ENCODE measurements at regions not wholly inside any gene's neighbourhood (a gene's known extent, or its start where the extent isn't known, plus 50 kb on each side); places are given as distances from the start of the nearest gene placed in this dataset.
"Not testable (repeated sequence)": the region's sequence is repeated elsewhere in the genome, so short reads cannot be mapped to it uniquely, and the experiment has no call there.

- not testable (repeated sequence) for H3K4me2 ChIP-seq (ENCODE audit: low read depth, low read length, poor library complexity, severe bottlenecking); H3K9ac ChIP-seq (ENCODE audit: low read length); H3K27ac ChIP-seq (ENCODE audit: low read length); H2AFZ ChIP-seq (ENCODE audit: low read length); H3K9me3 ChIP-seq (ENCODE audit: low read length); DNase-seq; H3K36me3 ChIP-seq (ENCODE audit: insufficient read depth, low read length); H3K4me1 ChIP-seq (ENCODE audit: low read length); H3K79me2 ChIP-seq (ENCODE audit: low read length); H3K27me3 ChIP-seq (ENCODE audit: low read length); H4K20me1 ChIP-seq (ENCODE audit: insufficient read depth, low read depth, low read length); H3K4me3 ChIP-seq (ENCODE audit: low read length); H3K9me2 ChIP-seq (replicated peaks; ENCODE audit: insufficient read depth, low read length)
Observed at GRCh38 chr1:83406693-83407371, 592.1 kb downstream of the TTLL7 start.

DNA sequence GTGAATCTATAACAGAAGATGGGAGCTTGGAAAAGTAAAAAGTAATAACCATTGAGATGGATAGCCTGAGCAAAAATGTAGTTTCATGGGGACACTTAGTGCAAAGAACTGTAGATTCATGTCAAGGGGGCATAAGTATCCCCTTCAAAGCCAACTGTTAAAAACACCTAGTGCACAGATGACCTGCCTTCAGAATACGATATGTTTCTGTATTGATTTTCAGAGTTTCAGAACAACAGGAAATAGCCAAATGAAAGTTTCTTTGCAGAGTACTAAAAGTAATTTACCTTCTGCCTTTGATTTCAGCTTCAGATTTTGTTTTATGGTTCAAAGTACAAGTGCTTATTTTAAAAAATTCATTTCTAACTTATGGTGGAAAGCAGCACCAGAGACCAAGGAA, 593.1 kb downstream of the TTLL7 start:
- not testable (repeated sequence) for H2AFZ ChIP-seq (ENCODE audit: low read length); H3K27me3 ChIP-seq (ENCODE audit: low read length); H3K27ac ChIP-seq (ENCODE audit: low read length); H3K4me3 ChIP-seq (ENCODE audit: low read length); H3K9me3 ChIP-seq (ENCODE audit: low read length); H3K9me2 ChIP-seq (replicated peaks; ENCODE audit: insufficient read depth, low read length); DNase-seq; H4K20me1 ChIP-seq (ENCODE audit: insufficient read depth, low read depth, low read length); H3K36me3 ChIP-seq (ENCODE audit: insufficient read depth, low read length); H3K4me2 ChIP-seq (ENCODE audit: low read depth, low read length, poor library complexity, severe bottlenecking); H3K9ac ChIP-seq (ENCODE audit: low read length); H3K79me2 ChIP-seq (ENCODE audit: low read length); H3K4me1 ChIP-seq (ENCODE audit: low read length)

- not testable (repeated sequence) for H3K9me3 ChIP-seq (ENCODE audit: low read length); H3K27me3 ChIP-seq (ENCODE audit: low read length); DNase-seq; H2AFZ ChIP-seq (ENCODE audit: low read length); H3K4me3 ChIP-seq (ENCODE audit: low read length); H3K9ac ChIP-seq (ENCODE audit: low read length); H3K79me2 ChIP-seq (ENCODE audit: low read length); H3K4me2 ChIP-seq (ENCODE audit: low read depth, low read length, poor library complexity, severe bottlenecking); H3K27ac ChIP-seq (ENCODE audit: low read length); H3K9me2 ChIP-seq (replicated peaks; ENCODE audit: insufficient read depth, low read length); H3K4me1 ChIP-seq (ENCODE audit: low read length); H4K20me1 ChIP-seq (ENCODE audit: insufficient read depth, low read depth, low read length); H3K36me3 ChIP-seq (ENCODE audit: insufficient read depth, low read length)
Observed at GRCh38 chr1:83403500-83403899, 595.4 kb downstream of the TTLL7 start.

DNA sequence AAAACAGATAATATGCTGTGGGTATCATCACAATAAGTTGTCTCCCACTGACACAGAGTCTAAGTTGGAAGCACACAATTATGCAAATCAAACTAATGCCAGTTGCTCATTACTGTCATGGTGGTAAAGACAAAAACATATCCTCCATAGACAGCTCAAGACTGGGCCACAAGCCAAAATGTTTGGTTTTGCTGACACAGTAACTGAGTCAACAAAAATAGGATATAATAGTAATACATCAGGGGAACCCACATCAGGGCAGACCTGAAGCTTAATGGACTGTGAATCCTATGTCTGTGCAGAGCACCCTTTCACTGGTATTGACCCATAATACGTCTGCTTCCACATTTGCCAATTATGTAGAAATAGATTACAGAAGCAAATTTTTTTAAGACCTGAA, 597.8 kb downstream of the TTLL7 start:
- not testable (repeated sequence) for H3K4me3 ChIP-seq (ENCODE audit: low read length); H3K27ac ChIP-seq (ENCODE audit: low read length); DNase-seq; H3K9me3 ChIP-seq (ENCODE audit: low read length); H3K36me3 ChIP-seq (ENCODE audit: insufficient read depth, low read length); H3K4me2 ChIP-seq (ENCODE audit: low read depth, low read length, poor library complexity, severe bottlenecking); H3K4me1 ChIP-seq (ENCODE audit: low read length); H3K9me2 ChIP-seq (replicated peaks; ENCODE audit: insufficient read depth, low read length); H3K9ac ChIP-seq (ENCODE audit: low read length); H2AFZ ChIP-seq (ENCODE audit: low read length); H3K27me3 ChIP-seq (ENCODE audit: low read length); H4K20me1 ChIP-seq (ENCODE audit: insufficient read depth, low read depth, low read length); H3K79me2 ChIP-seq (ENCODE audit: low read length)

GRCh38 chr1:83400173-83400572, 598.8 kb downstream of the TTLL7 start:
- H3K9me2 ChIP-seq (replicated peaks; ENCODE audit: insufficient read depth, low read length); H4K20me1 ChIP-seq (ENCODE audit: insufficient read depth, low read depth, low read length); H3K9me3 ChIP-seq (ENCODE audit: low read length); H3K27me3 ChIP-seq (ENCODE audit: low read length); H3K4me1 ChIP-seq (ENCODE audit: low read length); H3K36me3 ChIP-seq (ENCODE audit: insufficient read depth, low read length); DNase-seq; H3K9ac ChIP-seq (ENCODE audit: low read length); H3K4me3 ChIP-seq (ENCODE audit: low read length); H3K79me2 ChIP-seq (ENCODE audit: low read length); H3K27ac ChIP-seq (ENCODE audit: low read length); H2AFZ ChIP-seq (ENCODE audit: low read length); H3K4me2 ChIP-seq (ENCODE audit: low read depth, low read length, poor library complexity, severe bottlenecking): not testable (repeated sequence)

DNA sequence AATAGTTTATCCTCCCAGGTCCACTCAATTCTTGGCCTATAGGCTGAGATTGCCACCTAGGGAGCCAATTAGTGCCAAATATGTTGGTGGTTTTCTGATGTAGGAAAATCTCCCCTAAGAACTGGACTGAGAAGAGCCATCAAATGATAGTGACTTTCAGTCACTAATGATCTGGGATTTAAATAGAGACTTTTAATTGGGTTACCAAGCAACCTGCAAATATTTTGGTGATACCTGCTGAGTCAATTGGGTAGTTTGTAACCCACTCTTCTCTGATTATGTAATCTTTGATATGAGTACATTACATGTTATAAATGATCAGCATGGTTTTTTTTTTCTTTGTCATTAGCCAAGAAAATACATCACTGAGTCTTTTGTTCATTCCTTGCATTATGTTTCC, 600.8 kb downstream of the TTLL7 start:
- not testable (repeated sequence) for H3K36me3 ChIP-seq (ENCODE audit: insufficient read depth, low read length); DNase-seq; H4K20me1 ChIP-seq (ENCODE audit: insufficient read depth, low read depth, low read length); H3K4me2 ChIP-seq (ENCODE audit: low read depth, low read length, poor library complexity, severe bottlenecking); H3K4me1 ChIP-seq (ENCODE audit: low read length); H3K79me2 ChIP-seq (ENCODE audit: low read length); H2AFZ ChIP-seq (ENCODE audit: low read length); H3K27ac ChIP-seq (ENCODE audit: low read length); H3K9me2 ChIP-seq (replicated peaks; ENCODE audit: insufficient read depth, low read length); H3K9me3 ChIP-seq (ENCODE audit: low read length); H3K27me3 ChIP-seq (ENCODE audit: low read length); H3K9ac ChIP-seq (ENCODE audit: low read length); H3K4me3 ChIP-seq (ENCODE audit: low read length)

GRCh38 chr1:83395130-83395529, 603.8 kb downstream of the TTLL7 start:
- H3K9me2 ChIP-seq (replicated peaks; ENCODE audit: insufficient read depth, low read length); H3K79me2 ChIP-seq (ENCODE audit: low read length); H3K4me1 ChIP-seq (ENCODE audit: low read length); H3K36me3 ChIP-seq (ENCODE audit: insufficient read depth, low read length); H3K4me3 ChIP-seq (ENCODE audit: low read length); H3K4me2 ChIP-seq (ENCODE audit: low read depth, low read length, poor library complexity, severe bottlenecking); H3K27me3 ChIP-seq (ENCODE audit: low read length); H3K27ac ChIP-seq (ENCODE audit: low read length); H2AFZ ChIP-seq (ENCODE audit: low read length); H3K9ac ChIP-seq (ENCODE audit: low read length); H4K20me1 ChIP-seq (ENCODE audit: insufficient read depth, low read depth, low read length); H3K9me3 ChIP-seq (ENCODE audit: low read length); DNase-seq: not testable (repeated sequence)

DNA sequence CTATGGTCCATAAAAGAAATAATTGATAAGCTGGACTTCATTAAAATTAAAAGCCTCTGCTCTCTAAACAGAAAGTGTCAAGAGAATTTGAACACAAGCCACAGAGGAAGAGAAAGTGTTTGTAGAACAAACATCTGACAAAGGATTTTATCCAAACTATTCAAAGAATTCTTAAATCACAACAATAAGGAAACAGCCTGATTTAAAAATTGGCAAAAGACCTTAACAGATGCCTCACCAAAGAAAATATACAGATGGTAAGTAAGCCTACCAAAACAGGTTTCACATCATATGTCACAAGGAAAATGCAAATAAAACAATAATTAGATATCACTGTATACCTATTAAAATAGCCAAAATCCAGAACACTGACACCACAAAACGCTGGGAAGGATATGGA, 612.0 kb downstream of the TTLL7 start:
- H3K9me3 ChIP-seq (ENCODE audit: low read length); H3K9ac ChIP-seq (ENCODE audit: low read length); H3K4me1 ChIP-seq (ENCODE audit: low read length); H3K9me2 ChIP-seq (replicated peaks; ENCODE audit: insufficient read depth, low read length); H3K27ac ChIP-seq (ENCODE audit: low read length); H3K79me2 ChIP-seq (ENCODE audit: low read length); DNase-seq; H3K4me3 ChIP-seq (ENCODE audit: low read length); H2AFZ ChIP-seq (ENCODE audit: low read length); H3K4me2 ChIP-seq (ENCODE audit: low read depth, low read length, poor library complexity, severe bottlenecking); H4K20me1 ChIP-seq (ENCODE audit: insufficient read depth, low read depth, low read length); H3K27me3 ChIP-seq (ENCODE audit: low read length); H3K36me3 ChIP-seq (ENCODE audit: insufficient read depth, low read length): not testable (repeated sequence)

GRCh38 chr1:83383107-83383506, 615.8 kb downstream of the TTLL7 start:
- H3K9ac ChIP-seq (ENCODE audit: low read length); H3K4me3 ChIP-seq (ENCODE audit: low read length); H3K36me3 ChIP-seq (ENCODE audit: insufficient read depth, low read length); H3K27ac ChIP-seq (ENCODE audit: low read length); H3K4me1 ChIP-seq (ENCODE audit: low read length); H3K9me3 ChIP-seq (ENCODE audit: low read length); H3K4me2 ChIP-seq (ENCODE audit: low read depth, low read length, poor library complexity, severe bottlenecking); DNase-seq; H2AFZ ChIP-seq (ENCODE audit: low read length); H3K27me3 ChIP-seq (ENCODE audit: low read length); H4K20me1 ChIP-seq (ENCODE audit: insufficient read depth, low read depth, low read length); H3K79me2 ChIP-seq (ENCODE audit: low read length); H3K9me2 ChIP-seq (replicated peaks; ENCODE audit: insufficient read depth, low read length): not testable (repeated sequence)
